Suprapubic skin (tissue), 4 donors: ENCODE measurements at regions not wholly inside any gene's neighbourhood (a gene's known extent, or its start where the extent isn't known, plus 50 kb on each side); places are given as distances from the start of the nearest gene placed in this dataset.
A peak's percentile ranks its signal among the peaks of the same experiment; 100 is the strongest.

Experiments used
- DNase-seq, 2 donors: peaks; one replicate each; pipeline ENCODE4 v3.0.0-alpha.2; 2019; ENCODE audit warnings: low spot score in 2 of 2
- H3K27ac ChIP-seq: fragments of 200-600 bp; sonication (generic); one replicate; pipeline ENCODE4 v1.5.1; 2019
- H3K27me3 ChIP-seq: fragments of 200-600 bp; sonication (generic); one replicate; pipeline ENCODE4 v1.5.1; 2019
- H3K36me3 ChIP-seq: fragments of 200-600 bp; sonication (generic); one replicate; pipeline ENCODE4 v1.5.1; 2019
- H3K4me1 ChIP-seq: fragments of 200-600 bp; sonication (generic); one replicate; pipeline ENCODE4 v1.5.1; 2019
- H3K4me3 ChIP-seq: fragments of 200-600 bp; sonication (generic); one replicate; pipeline ENCODE4 v1.5.1; 2019; ENCODE audit warnings: mild to moderate bottlenecking
- H3K9me3 ChIP-seq: fragments of 200-600 bp; sonication (generic); one replicate; pipeline ENCODE4 v1.5.1; 2019
- EP300 ChIP-seq: sonication (generic); formaldehyde crosslinking; IDR thresholded peaks from one replicate; pipeline ENCODE4 v1.6.1; 2017; ENCODE audit warnings: antibody characterized with exemption
- POLR2A ChIP-seq, 2 donors: fragments of 450-650 bp; IDR thresholded peaks; one replicate each; pipeline ENCODE4 v1.6.1; 2017; ENCODE audit warnings: antibody characterized with exemption in 2 of 2, mild to moderate bottlenecking in 2 of 2, moderate library complexity in 2 of 2
- POLR2AphosphoS5 ChIP-seq, 3 donors: sonication (generic); formaldehyde crosslinking; IDR thresholded peaks; one replicate each; pipeline ENCODE4 v1.6.1; 2017; ENCODE audit warnings: antibody characterized with exemption in 3 of 3
- WGBS: methylation state at CpG from one replicate; pipeline ENCODE4 v1.1.5; 2018; 5-methylcytosine and 5-hydroxymethylcytosine counted together
- TF ChIP-seq, protein P1 (sequence below), 2 donors: fragments of 200-600 bp in 1 of 2; fragments of 450-650 bp in 1 of 2; sonication (generic) in 1 of 2; IDR thresholded peaks; one replicate each; pipeline ENCODE4 v1.5.1; 2016 to 2019; ENCODE audit warnings: antibody characterized with exemption in 2 of 2, mild to moderate bottlenecking in 1 of 2, moderate library complexity in 1 of 2

DNA sequence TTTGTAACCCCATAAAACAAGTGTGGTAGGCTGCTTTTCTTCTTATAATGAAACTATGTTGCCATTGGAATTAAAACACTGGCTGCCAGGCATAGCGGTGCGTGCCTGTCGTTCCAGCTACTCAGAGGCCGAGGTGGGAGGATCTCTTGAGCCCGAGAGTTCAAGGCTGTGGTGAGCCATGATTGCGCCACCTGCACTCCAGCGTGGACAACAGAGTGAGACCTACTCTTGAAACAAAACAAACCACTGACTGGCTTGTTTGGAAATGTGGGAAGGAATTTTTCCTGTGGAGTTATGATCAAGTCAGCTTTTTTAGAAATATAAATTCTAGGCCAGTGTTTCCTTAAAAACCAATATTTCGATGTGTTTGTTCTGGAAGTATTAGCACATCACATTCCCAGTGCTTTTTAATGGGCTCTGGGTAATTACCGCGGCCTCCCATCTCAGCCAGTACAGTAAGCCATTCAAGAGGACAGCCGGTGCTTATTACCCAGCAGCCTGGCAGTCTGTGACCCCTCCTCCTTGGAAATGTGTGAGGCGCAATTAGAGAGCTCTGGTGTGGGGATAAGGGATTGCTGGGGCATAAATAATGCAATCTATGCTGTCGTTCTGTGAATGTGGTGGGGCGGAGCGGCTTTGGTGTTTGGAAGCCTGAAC, 58.3 kb upstream of the TRAK1 start:
- TF ChIP-seq POLR2AphosphoS5 (IDR thresholded peaks at IDR 0.05): peak in 1 of 3 donors; percentile 19
- TF ChIP-seq, protein P1, sequence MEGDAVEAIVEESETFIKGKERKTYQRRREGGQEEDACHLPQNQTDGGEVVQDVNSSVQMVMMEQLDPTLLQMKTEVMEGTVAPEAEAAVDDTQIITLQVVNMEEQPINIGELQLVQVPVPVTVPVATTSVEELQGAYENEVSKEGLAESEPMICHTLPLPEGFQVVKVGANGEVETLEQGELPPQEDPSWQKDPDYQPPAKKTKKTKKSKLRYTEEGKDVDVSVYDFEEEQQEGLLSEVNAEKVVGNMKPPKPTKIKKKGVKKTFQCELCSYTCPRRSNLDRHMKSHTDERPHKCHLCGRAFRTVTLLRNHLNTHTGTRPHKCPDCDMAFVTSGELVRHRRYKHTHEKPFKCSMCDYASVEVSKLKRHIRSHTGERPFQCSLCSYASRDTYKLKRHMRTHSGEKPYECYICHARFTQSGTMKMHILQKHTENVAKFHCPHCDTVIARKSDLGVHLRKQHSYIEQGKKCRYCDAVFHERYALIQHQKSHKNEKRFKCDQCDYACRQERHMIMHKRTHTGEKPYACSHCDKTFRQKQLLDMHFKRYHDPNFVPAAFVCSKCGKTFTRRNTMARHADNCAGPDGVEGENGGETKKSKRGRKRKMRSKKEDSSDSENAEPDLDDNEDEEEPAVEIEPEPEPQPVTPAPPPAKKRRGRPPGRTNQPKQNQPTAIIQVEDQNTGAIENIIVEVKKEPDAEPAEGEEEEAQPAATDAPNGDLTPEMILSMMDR (IDR thresholded peaks at IDR 0.05): no peak
- peak; percentile 88 to 91 for DNase-seq
- no peak overlapping the region for H3K4me3 ChIP-seq

DNA sequence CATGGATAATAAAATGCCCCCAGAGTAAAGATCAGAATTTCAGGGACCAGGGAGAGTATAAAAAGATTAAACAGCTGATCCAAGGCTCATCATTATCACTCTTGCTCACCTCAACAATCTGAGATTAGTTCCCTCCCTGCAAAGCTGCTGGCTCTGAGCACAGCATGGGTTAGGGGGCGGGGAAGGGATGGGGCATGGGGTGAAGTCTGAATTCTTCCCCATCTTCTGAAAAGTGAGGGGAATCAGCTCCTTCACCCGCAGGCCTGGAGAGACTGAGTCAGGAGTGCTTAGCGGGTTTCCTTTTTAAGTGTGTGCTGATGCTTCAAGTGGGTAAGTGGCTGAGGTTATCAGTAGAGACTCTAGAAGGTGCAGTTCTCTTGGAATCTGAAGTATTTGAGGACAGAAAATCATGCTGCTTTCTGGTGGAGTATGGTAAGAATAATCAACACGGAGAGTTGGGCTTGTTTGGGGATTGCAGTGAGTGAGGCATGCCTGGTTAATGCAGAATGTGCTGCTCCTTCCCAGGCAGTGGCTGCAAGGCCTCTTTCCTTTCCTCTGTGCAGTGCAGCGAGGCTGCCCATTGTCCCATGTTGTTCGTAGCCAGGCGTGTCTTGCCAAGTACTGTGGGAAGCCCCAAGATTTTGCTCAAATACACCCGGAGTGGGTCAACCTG, 59.2 kb upstream of the TRAK1 start:
- peaks cover 53% of the 10 kb centered on the region for H3K4me1 ChIP-seq
- WGBS: 36% methylated on average over 8 of the region's 8 CpGs
- no peak overlapping the region for H3K4me3 ChIP-seq
- no peaks in the 10 kb centered on the region for H3K9me3 ChIP-seq
- no peaks in the 10 kb centered on the region for H3K36me3 ChIP-seq
- no peaks in the 10 kb centered on the region for H3K27me3 ChIP-seq
- no peak overlapping the region for H3K27ac ChIP-seq
- TF ChIP-seq POLR2A (IDR thresholded peaks at IDR 0.05) (no peak), POLR2AphosphoS5 (IDR thresholded peaks at IDR 0.05) (no peak), EP300 (no peak)
- TF ChIP-seq, protein P1 (IDR thresholded peaks at IDR 0.05): no peak
- no peak for DNase-seq

More for the DNA sequence above, 58.3 kb upstream of the TRAK1 start:
- H3K4me1 ChIP-seq: peaks cover 56% of the 10 kb centered on the region
- no peaks in the 10 kb centered on the region for H3K36me3 ChIP-seq
- 52% methylated on average over 15 of the region's 15 CpGs for whole genome bisulfite sequencing
- no peaks in the 10 kb centered on the region for H3K9me3 ChIP-seq
- H3K27ac ChIP-seq: peak overlapping the region; percentile 78
- no peaks in the 10 kb centered on the region for H3K27me3 ChIP-seq

DNA sequence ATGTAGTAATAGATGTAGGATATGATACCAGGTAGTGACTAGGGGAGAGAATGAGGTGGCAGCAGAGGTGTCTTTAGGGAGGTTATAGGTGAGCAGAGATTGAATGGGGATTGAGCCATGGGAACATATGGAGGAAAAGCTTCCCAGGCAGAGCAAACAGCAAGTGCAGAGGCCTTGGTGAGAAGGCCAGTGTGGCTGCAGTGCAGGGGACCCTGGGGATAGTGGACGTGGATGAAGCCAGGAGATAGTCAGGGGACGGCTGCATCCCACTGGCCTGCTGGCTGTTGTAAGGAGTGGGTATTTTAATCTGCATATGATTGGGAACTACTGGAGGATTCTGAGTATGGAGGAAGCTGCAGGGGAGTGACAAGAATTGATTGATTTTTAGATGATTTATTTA, 62.7 kb upstream of the TRAK1 start:
- WGBS: 100% methylated on average over 2 of the region's 2 CpGs
- Histone ChIP-seq H3K9me3 (no peaks in the 10 kb centered on the region), H3K36me3 (no peaks in the 10 kb centered on the region), H3K27ac (no peak overlapping the region), H3K4me3 (no peak overlapping the region), H3K27me3 (no peaks in the 10 kb centered on the region), H3K4me1 (peaks cover 51% of the 10 kb centered on the region)
- TF ChIP-seq POLR2A (IDR thresholded peaks at IDR 0.05): no peak
- TF ChIP-seq EP300: no peak
- DNase-seq: peak in 1 of 2 donors; percentile 43

DNA sequence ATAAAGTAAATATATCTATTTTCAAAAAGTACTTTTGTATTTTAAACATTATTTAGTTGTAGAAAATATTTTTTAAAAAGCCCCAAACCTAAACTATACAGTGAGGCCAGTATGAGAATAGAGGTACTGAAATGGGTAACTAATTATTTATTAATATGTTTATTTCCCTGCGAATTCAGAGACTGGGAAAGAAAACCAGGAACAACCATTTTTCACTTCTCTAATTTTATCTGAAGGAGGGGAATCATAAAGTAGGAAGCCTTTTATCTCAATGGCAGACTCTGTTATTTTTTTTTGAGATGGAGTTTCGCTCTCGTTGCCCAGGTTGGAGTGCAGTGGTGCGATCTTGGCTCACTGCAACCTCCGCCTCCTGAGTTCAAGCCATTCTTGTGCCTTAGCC, 63.6 kb upstream of the TRAK1 start:
- TF ChIP-seq POLR2AphosphoS5 (IDR thresholded peaks at IDR 0.05): no peak
- TF ChIP-seq, protein P1 (IDR thresholded peaks at IDR 0.05): no peak
- TF ChIP-seq POLR2A (IDR thresholded peaks at IDR 0.05): no peak
- TF ChIP-seq EP300: no peak
- 87% methylated on average over 5 of the region's 5 CpGs for WGBS
- Histone ChIP-seq H3K27me3 (no peaks in the 10 kb centered on the region), H3K4me1 (peaks cover 46% of the 10 kb centered on the region), H3K9me3 (no peaks in the 10 kb centered on the region), H3K36me3 (no peaks in the 10 kb centered on the region), H3K4me3 (no peak overlapping the region), H3K27ac (no peak overlapping the region)
- DNase-seq: no peak

DNA sequence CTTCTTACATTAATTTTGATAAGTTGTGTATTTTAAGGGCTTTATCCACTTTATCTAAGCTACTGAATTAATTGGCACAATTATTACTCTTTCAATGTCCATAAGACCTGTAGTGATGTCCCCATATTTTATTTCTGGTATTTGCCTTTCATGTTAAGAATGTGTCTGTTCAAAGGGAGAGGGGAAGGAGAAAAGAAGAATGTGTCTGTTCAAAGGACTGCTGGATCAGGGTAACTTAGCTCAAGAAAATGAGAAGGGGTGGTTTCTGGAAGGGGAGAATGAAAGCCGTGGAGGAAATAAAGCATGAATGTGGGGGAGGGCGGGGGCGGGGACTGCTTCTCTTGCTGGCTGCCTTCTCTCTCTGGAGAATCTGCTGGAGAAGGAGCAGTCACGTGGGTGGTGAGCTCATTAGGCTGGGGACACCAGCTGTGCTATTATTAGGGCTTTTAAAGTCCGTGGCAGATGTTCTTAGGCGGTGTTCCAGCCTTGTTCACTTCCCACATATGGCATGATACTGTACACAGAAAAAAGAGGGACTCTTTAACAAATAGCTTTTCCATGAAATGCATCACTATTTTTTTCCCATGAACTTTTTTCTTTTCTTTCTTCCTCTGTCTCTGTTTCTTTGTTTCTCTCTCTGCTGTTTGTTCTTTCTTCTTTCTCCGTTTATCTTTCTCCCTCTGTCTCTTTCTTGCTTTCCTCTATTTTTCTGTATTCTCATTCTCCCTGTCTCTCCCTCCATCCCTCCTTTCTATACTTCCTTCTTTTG, 63.7 kb upstream of the ULK4 start:
- peak; percentile 83 to 94 for DNase-seq
- no peaks in the 10 kb centered on the region for H3K9me3 ChIP-seq
- peak overlapping the region; percentile 4 for H3K4me3 ChIP-seq
- H3K4me1 ChIP-seq: peaks cover 56% of the 10 kb centered on the region
- under 1% methylated on average over 7 of the region's 7 CpGs for WGBS
- H3K27ac ChIP-seq: peak overlapping the region; percentile 70
- TF ChIP-seq POLR2A (IDR thresholded peaks at IDR 0.05) (no peak), POLR2AphosphoS5 (IDR thresholded peaks at IDR 0.05) (peak in 2 of 3 donors; percentile 57 to 65), EP300 (no peak)
- TF ChIP-seq, protein P1 (IDR thresholded peaks at IDR 0.05): no peak
- H3K36me3 ChIP-seq: no peaks in the 10 kb centered on the region
- no peaks in the 10 kb centered on the region for H3K27me3 ChIP-seq
